ENCODE measurements at regions not wholly inside any gene's neighbourhood (a gene's known extent, or its start where the extent isn't known, plus 50 kb on each side); places are given as distances from the start of the nearest gene placed in this dataset.

DNA sequence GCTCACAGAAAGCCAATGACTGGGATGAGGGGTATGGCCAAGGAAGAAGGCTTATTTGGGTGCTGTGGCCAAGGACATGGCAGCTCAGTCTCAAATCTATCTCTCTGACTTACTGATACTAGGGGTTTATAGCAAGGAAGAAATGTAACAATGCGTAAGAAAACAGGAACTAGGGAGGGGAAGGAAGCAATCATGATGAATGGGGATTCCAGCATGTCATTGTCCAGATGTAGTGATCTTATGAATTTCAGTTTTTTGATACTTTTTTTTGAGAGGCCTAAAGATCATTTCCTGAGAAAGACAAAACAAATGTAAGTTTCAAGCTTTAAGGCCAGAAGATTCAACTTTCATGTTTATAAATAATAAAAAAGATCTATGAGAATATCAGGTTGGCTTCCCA, 298.6 kb upstream of the FAM98A start:
- TF ChIP-seq, protein P1, sequence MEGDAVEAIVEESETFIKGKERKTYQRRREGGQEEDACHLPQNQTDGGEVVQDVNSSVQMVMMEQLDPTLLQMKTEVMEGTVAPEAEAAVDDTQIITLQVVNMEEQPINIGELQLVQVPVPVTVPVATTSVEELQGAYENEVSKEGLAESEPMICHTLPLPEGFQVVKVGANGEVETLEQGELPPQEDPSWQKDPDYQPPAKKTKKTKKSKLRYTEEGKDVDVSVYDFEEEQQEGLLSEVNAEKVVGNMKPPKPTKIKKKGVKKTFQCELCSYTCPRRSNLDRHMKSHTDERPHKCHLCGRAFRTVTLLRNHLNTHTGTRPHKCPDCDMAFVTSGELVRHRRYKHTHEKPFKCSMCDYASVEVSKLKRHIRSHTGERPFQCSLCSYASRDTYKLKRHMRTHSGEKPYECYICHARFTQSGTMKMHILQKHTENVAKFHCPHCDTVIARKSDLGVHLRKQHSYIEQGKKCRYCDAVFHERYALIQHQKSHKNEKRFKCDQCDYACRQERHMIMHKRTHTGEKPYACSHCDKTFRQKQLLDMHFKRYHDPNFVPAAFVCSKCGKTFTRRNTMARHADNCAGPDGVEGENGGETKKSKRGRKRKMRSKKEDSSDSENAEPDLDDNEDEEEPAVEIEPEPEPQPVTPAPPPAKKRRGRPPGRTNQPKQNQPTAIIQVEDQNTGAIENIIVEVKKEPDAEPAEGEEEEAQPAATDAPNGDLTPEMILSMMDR (IDR thresholded peaks at IDR 0.05; ENCODE audit: poor library complexity, severe bottlenecking): no peak
- no peak for TF ChIP-seq TAF1 (IDR thresholded peaks at IDR 0.05; ENCODE audit: low read depth)
